ENCODE measurements at regions not wholly inside any gene's neighbourhood (a gene's known extent, or its start where the extent isn't known, plus 50 kb on each side); places are given as distances from the start of the nearest gene placed in this dataset.
"Not testable (repeated sequence)": the region's sequence is repeated elsewhere in the genome, so short reads cannot be mapped to it uniquely, and the experiment has no call there.

DNA sequence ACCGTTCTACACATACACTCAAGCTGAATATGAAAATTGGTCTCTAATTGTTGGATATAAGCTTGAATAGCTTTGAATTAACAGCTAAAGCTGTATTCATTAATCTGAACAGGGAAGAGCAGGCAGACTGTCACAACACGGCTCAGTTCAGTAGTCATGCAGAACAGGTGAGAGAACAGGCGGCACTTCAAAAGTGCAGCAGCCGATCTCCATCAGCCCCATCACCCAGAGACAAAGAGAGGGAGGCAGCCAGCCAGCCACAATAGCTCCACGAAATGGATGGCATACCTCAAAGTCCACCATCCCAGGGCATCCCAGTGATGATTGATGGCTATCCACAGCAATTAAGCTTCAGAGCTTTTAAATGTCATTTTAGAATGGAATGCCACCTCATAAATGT, 419.2 kb downstream of the OLFM4 start:
- H3K36me3 ChIP-seq: no peaks in the 10 kb centered on the region
- H3K27ac ChIP-seq: no peak overlapping the region
- peaks cover 0 to 36% (median 0%) of the 10 kb centered on the region in 11 donors for H3K9me3 ChIP-seq
- intact Hi-C loops (cut with DNase I): no loop called here
- 69 to 82% methylated on average over 5 of the region's 5 CpGs for WGBS, 2 donors
- no peaks in the 10 kb centered on the region for H3K4me1 ChIP-seq
- DNase-seq (no peak), ATAC-seq (no peak)
- TF ChIP-seq, protein P1, sequence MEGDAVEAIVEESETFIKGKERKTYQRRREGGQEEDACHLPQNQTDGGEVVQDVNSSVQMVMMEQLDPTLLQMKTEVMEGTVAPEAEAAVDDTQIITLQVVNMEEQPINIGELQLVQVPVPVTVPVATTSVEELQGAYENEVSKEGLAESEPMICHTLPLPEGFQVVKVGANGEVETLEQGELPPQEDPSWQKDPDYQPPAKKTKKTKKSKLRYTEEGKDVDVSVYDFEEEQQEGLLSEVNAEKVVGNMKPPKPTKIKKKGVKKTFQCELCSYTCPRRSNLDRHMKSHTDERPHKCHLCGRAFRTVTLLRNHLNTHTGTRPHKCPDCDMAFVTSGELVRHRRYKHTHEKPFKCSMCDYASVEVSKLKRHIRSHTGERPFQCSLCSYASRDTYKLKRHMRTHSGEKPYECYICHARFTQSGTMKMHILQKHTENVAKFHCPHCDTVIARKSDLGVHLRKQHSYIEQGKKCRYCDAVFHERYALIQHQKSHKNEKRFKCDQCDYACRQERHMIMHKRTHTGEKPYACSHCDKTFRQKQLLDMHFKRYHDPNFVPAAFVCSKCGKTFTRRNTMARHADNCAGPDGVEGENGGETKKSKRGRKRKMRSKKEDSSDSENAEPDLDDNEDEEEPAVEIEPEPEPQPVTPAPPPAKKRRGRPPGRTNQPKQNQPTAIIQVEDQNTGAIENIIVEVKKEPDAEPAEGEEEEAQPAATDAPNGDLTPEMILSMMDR (IDR thresholded peaks at IDR 0.05): no peak
- H3K27me3 ChIP-seq: no peaks in the 10 kb centered on the region
- no peak overlapping the region for H3K4me3 ChIP-seq

- H3K4me1 ChIP-seq; H3K4me3 ChIP-seq; H3K27me3 ChIP-seq; H3K36me3 ChIP-seq; ATAC-seq; H3K27ac ChIP-seq; intact Hi-C loops (cut with DNase I); DNase-seq: not testable (repeated sequence)
- 91 to 92% methylated on average over 25 to 27 of the region's 29 CpGs for WGBS, 2 donors
- peaks cover 0 to 41% (median 0%) of the 10 kb centered on the region in 11 donors for H3K9me3 ChIP-seq
Observed at GRCh38 chr13:53452263-53452808, 423.7 kb downstream of the OLFM4 start.

DNA sequence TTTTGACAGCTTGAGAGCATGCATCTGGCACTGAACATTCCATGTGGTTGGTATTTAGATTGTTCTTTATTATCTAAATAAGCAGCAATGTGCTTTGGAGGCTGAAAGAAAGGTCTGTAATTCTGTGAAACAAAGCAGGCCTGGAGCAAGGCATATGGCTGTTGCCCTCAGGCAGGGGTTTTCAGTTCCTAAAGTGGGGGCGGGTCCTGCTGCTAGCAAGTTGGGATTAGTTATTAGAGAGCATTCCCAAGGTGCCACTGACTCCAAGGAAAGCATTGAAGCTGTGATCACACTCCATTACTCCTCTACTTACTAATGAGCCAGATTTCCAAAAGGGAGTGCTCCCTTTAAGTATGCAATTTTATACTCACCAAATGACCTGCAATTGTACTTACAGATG, 432.2 kb downstream of the OLFM4 start:
- 59 to 71% methylated on average over 1 of the region's 1 CpG for WGBS, 2 donors
- no peak for ATAC-seq
- TF ChIP-seq, protein P1 (IDR thresholded peaks at IDR 0.05): no peak
- H3K36me3 ChIP-seq: no peaks in the 10 kb centered on the region
- H3K27me3 ChIP-seq: no peaks in the 10 kb centered on the region
- intact Hi-C loops (cut with DNase I): no loop called here
- no peak overlapping the region for H3K27ac ChIP-seq
- no peak overlapping the region for H3K4me3 ChIP-seq
- H3K9me3 ChIP-seq: peaks cover 0 to 8% (median 0%) of the 10 kb centered on the region in 11 donors
- no peaks in the 10 kb centered on the region for H3K4me1 ChIP-seq
- DNase-seq: no peak

- no peak overlapping the region for H3K4me3 ChIP-seq
- no peak overlapping the region for H3K27ac ChIP-seq
- intact Hi-C loops (cut with DNase I): no loop called here
- no peaks in the 10 kb centered on the region for H3K9me3 ChIP-seq
- 81 to 90% methylated on average over 3 of the region's 3 CpGs for WGBS, 2 donors
- no peak for DNase-seq
- no peaks in the 10 kb centered on the region for H3K27me3 ChIP-seq
- no peaks in the 10 kb centered on the region for H3K4me1 ChIP-seq
- TF ChIP-seq, protein P1 (IDR thresholded peaks at IDR 0.05): no peak
- no peak for ATAC-seq
- H3K36me3 ChIP-seq: no peaks in the 10 kb centered on the region
Observed at GRCh38 chr13:53463106-53463505, 434.5 kb downstream of the OLFM4 start.

GRCh38 chr13:53466576-53466975, 438.0 kb downstream of the OLFM4 start:
- no peaks in the 10 kb centered on the region for H3K27me3 ChIP-seq
- no peak for ATAC-seq
- no peak overlapping the region for H3K27ac ChIP-seq
- intact Hi-C loops (cut with DNase I): no loop called here
- H3K4me3 ChIP-seq: no peak overlapping the region
- H3K36me3 ChIP-seq: no peaks in the 10 kb centered on the region
- no peaks in the 10 kb centered on the region for H3K9me3 ChIP-seq
- no peaks in the 10 kb centered on the region for H3K4me1 ChIP-seq
- TF ChIP-seq, protein P1 (IDR thresholded peaks at IDR 0.05): no peak
- 89 to 94% methylated on average over 1 of the region's 1 CpG for WGBS, 2 donors
- no peak for DNase-seq
